ENCODE measurements at regions not wholly inside any gene's neighbourhood (a gene's known extent, or its start where the extent isn't known, plus 50 kb on each side); places are given as distances from the start of the nearest gene placed in this dataset.

DNA sequence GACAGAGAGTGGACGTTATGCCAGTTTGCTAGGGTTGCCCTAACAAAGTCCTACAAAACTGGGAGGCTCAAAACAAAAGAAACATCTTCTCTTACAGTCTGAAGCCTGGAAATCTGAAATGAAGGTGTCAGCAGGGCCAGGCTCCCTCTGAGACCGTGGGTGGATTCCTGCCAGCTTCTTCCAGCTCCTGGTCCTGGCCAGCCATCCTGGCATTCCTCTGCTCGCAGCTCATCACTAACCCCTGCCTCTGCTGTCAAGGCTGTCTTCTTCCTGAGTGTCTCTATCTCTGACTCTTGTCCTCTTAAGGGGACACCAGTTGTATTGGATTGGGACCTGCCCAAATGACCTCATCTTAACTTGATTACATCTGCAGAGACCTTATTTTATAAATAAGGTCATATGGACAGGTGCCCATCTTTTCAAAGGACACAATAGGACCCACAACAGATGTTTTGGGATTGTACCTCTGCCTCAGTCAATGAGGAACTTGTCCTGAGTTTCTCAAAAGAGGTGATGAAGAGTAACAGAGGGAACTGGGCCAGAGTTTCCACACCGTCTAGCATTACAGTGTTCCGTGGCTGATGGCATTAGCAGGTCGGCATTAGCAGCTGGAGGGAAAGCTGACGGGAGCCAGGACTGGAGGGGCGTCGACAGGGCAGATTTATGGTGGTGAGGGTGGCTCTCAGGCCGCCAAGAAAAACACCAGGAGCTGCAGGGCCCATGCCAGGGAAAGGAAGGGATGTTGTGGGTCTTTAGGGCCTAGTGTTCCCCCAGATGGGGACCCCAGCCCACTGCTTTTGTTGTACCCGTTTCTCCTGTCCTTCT, 157.3 kb downstream of the TBXT start:
- TF ChIP-seq, protein P1, sequence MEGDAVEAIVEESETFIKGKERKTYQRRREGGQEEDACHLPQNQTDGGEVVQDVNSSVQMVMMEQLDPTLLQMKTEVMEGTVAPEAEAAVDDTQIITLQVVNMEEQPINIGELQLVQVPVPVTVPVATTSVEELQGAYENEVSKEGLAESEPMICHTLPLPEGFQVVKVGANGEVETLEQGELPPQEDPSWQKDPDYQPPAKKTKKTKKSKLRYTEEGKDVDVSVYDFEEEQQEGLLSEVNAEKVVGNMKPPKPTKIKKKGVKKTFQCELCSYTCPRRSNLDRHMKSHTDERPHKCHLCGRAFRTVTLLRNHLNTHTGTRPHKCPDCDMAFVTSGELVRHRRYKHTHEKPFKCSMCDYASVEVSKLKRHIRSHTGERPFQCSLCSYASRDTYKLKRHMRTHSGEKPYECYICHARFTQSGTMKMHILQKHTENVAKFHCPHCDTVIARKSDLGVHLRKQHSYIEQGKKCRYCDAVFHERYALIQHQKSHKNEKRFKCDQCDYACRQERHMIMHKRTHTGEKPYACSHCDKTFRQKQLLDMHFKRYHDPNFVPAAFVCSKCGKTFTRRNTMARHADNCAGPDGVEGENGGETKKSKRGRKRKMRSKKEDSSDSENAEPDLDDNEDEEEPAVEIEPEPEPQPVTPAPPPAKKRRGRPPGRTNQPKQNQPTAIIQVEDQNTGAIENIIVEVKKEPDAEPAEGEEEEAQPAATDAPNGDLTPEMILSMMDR (conservative IDR thresholded peaks at IDR 0.05 in 1 of 2, IDR thresholded peaks at IDR 0.05 in 1 of 2; ENCODE audit: extremely low read depth in 1 of 2, insufficient read depth in 1 of 2, low read depth in 1 of 2, low read length in 2 of 2): no peak
- TF ChIP-seq EZH2 (IDR thresholded peaks at IDR 0.05; ENCODE audit: borderline replicate concordance, low read length): no peak

All from mammary epithelial cell (primary cell).